HUES64 (cell line): ENCODE measurements at regions not wholly inside any gene's neighbourhood (a gene's known extent, or its start where the extent isn't known, plus 50 kb on each side); places are given as distances from the start of the nearest gene placed in this dataset.

Source experiments
- H3K27ac ChIP-seq: 2 replicates; pipeline ENCODE4 v1.7.0; 2013; ENCODE audit warnings: low read depth, low read length, inconsistent platforms
- H3K27me3 ChIP-seq: 2 replicates; pipeline ENCODE4 v1.6.1; 2013; ENCODE audit warnings: mild to moderate bottlenecking, low read length; ENCODE audit not compliant: insufficient read depth
- H3K36me3 ChIP-seq: 2 replicates; pipeline ENCODE4 v1.6.1; 2013; ENCODE audit warnings: mild to moderate bottlenecking, low read length; ENCODE audit not compliant: insufficient read depth
- H3K4me1 ChIP-seq: 2 replicates; pipeline ENCODE4 v1.6.1; 2013; ENCODE audit warnings: mild to moderate bottlenecking, low read length, moderate library complexity; ENCODE audit not compliant: insufficient read depth
- H3K4me3 ChIP-seq: 2 replicates; pipeline ENCODE4 v1.5.1; 2013; ENCODE audit warnings: mild to moderate bottlenecking, low read length, moderate library complexity
- H3K9ac ChIP-seq: 2 replicates; pipeline ENCODE4 v1.6.1; 2013; ENCODE audit warnings: mild to moderate bottlenecking, low read depth, low read length
- H3K9me3 ChIP-seq: 2 replicates; pipeline ENCODE4 v1.6.1; 2013; ENCODE audit warnings: low read depth, low read length; ENCODE audit not compliant: insufficient read depth
- WGBS: fragments of 150-250, 120-280 bp; methylation state at CpG from one replicate; pipeline ENCODE4 v1.1.7; 2013; ENCODE audit warnings: missing lambda C conversion rate; 5-methylcytosine and 5-hydroxymethylcytosine counted together

GRCh38 chr5:155342956-155343355 is 329.4 kb downstream of the KIF4B start:
- Histone ChIP-seq H3K27ac (no peak overlapping the region), H3K27me3 (no peaks in the 10 kb centered on the region), H3K4me1 (no peaks in the 10 kb centered on the region), H3K36me3 (no peaks in the 10 kb centered on the region), H3K9ac (no peak overlapping the region), H3K4me3 (no peak overlapping the region), H3K9me3 (no peaks in the 10 kb centered on the region)
- WGBS = 83% methylated on average over 2 of the region's 2 CpGs

- no peak overlapping the region for H3K27ac ChIP-seq
- no peak overlapping the region for H3K4me3 ChIP-seq
- no peaks in the 10 kb centered on the region for H3K27me3 ChIP-seq
- no peaks in the 10 kb centered on the region for H3K4me1 ChIP-seq
- no peaks in the 10 kb centered on the region for H3K36me3 ChIP-seq
- no peaks in the 10 kb centered on the region for H3K9me3 ChIP-seq
- 89% methylated on average over 1 of the region's 1 CpG for WGBS
- no peak overlapping the region for H3K9ac ChIP-seq
These were observed 329.9 kb downstream of the KIF4B start for GRCh38 chr5:155343468-155343867.

GRCh38 chr5:155353231-155353630 is 339.7 kb downstream of the KIF4B start:
- Histone ChIP-seq H3K27ac (no peak overlapping the region), H3K9ac (no peak overlapping the region), H3K4me1 (no peaks in the 10 kb centered on the region), H3K9me3 (peaks cover 8% of the 10 kb centered on the region), H3K4me3 (no peak overlapping the region), H3K36me3 (no peaks in the 10 kb centered on the region), H3K27me3 (no peaks in the 10 kb centered on the region)

- no peaks in the 10 kb centered on the region for H3K36me3 ChIP-seq
- 94% methylated on average over 4 of the region's 4 CpGs for WGBS
- no peaks in the 10 kb centered on the region for H3K4me1 ChIP-seq
- no peaks in the 10 kb centered on the region for H3K27me3 ChIP-seq
- no peak overlapping the region for H3K4me3 ChIP-seq
- H3K27ac ChIP-seq = no peak overlapping the region
- H3K9me3 ChIP-seq = no peaks in the 10 kb centered on the region
- H3K9ac ChIP-seq = no peak overlapping the region
These were observed 352.5 kb downstream of the KIF4B start for GRCh38 chr5:155366096-155366495.

DNA sequence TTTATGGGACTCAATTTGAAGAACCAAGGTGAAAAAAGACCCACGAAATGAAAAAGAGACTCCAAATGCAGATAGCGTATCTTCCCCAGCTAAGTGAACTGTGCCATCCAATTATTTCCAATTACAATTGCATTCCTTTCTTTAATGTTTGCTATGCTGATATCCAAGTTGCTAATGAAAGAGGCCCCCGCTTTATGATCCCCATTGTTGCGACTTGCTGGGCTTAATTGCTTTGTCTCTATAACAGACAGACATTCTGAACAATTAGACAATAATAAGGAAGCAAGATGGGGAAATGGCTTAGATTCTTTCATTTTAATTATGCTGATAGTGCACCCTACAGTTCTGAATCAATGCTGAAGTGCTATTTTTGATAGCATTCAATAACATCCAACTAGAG is 354.3 kb downstream of the KIF4B start:
- 94% methylated on average over 4 of the region's 4 CpGs for WGBS
- H3K4me3 ChIP-seq = no peak overlapping the region
- H3K27me3 ChIP-seq = no peaks in the 10 kb centered on the region
- no peaks in the 10 kb centered on the region for H3K36me3 ChIP-seq
- no peaks in the 10 kb centered on the region for H3K9me3 ChIP-seq
- no peaks in the 10 kb centered on the region for H3K4me1 ChIP-seq
- no peak overlapping the region for H3K9ac ChIP-seq
- no peak overlapping the region for H3K27ac ChIP-seq

DNA sequence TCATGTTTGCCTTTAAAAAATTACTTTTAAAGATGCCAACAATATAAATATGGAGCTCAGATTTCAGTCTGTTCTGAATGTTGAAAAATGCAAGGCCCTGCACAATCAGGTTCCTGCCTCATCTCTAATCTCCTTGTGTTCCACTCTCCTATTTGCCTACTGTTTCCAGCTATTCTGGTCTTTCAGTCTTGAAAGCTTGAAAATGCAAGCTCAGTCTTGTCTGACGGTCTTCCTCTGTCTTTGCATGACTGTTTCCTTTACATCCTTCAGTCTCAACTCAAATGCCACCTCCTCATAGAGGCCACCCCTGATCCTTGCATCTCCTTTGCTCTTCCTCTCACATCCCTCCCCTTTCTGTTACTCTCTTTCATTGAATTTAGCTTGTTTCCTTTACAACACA is 354.9 kb downstream of the KIF4B start:
- Histone ChIP-seq H3K4me1 (no peaks in the 10 kb centered on the region), H3K36me3 (no peaks in the 10 kb centered on the region), H3K9ac (no peak overlapping the region), H3K4me3 (no peak overlapping the region), H3K27me3 (no peaks in the 10 kb centered on the region), H3K27ac (no peak overlapping the region), H3K9me3 (no peaks in the 10 kb centered on the region)
- WGBS = 77% methylated on average over 1 of the region's 1 CpG

DNA sequence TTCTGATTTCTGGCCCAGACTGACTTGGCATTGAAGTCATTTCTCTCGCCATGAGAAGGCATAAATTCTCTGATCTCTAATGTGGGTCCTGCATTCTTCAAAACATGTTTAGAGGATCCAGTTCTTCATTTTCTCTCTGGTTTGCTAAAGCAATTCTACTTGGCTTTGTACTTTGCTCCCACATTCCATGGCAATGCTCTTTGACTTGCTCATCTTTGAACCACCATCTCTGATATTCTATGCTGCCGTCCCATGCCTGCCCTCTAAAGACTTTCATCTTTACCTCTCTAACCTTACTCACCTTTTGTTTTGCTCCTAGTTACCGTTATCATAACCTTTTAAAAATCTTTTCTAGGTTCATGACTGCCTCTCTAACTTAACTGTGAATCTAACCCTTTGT is 366.9 kb downstream of the KIF4B start:
- no peak overlapping the region for H3K27ac ChIP-seq
- no peaks in the 10 kb centered on the region for H3K27me3 ChIP-seq
- 93% methylated on average over 3 of the region's 3 CpGs for WGBS
- H3K36me3 ChIP-seq = no peaks in the 10 kb centered on the region
- peaks cover 4% of the 10 kb centered on the region; the same call in 1 of the 2 replicates for H3K4me1 ChIP-seq
- H3K9me3 ChIP-seq = peaks cover 4% of the 10 kb centered on the region; the same call in 1 of the 2 replicates
- no peak overlapping the region for H3K4me3 ChIP-seq
- no peak overlapping the region for H3K9ac ChIP-seq

DNA sequence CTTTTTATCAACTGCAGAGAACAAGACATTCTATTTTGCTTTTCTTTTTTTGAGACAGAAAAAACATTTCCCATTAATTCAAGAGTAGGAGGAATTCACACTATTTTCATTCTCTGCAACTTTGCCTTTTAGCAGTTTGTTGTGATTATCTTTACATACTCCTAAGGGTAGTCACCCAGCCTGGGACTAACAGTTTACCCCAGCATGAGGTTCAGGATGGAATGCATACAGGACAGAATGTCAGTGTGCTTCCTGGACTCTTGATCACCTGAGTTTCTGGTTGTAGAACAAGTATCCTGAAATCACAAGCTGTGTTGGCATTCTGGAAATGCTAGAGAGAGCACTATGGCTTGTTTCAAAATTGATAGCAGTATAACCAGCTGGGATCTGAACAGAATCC is 368.1 kb downstream of the KIF4B start:
- no peak overlapping the region for H3K9ac ChIP-seq
- no peak overlapping the region for H3K4me3 ChIP-seq
- peaks cover 4% of the 10 kb centered on the region; the same call in 1 of the 2 replicates for H3K4me1 ChIP-seq
- H3K27me3 ChIP-seq = no peaks in the 10 kb centered on the region
- H3K9me3 ChIP-seq = peaks cover 4% of the 10 kb centered on the region; the same call in 1 of the 2 replicates
- no peak overlapping the region for H3K27ac ChIP-seq
- no peaks in the 10 kb centered on the region for H3K36me3 ChIP-seq

DNA sequence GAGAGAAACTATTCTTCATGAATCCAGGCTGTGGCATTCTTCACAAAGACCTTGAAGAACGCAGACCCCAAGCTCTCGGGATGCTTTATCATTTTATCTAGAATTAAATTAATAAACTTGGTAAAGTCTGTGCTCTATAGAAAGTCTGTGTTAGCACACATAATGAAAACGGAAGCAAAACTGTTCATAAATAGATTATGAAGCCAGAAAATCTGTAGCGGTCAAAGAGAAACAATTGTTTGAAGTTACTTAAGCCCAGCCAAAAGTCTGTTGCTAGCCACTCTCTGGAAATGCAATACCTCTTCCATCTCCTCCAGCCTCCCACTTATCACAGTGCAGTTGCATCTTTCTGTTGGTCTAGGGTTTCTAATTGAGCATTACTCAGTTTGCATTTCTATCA is 375.9 kb downstream of the KIF4B start:
- WGBS = 96% methylated on average over 2 of the region's 4 CpGs
- no peak overlapping the region for H3K4me3 ChIP-seq
- no peak overlapping the region for H3K9ac ChIP-seq
- peaks cover under 1% of the 10 kb centered on the region; the same call in 1 of the 2 replicates for H3K9me3 ChIP-seq
- H3K27me3 ChIP-seq = no peaks in the 10 kb centered on the region
- H3K27ac ChIP-seq = no peak overlapping the region
- no peaks in the 10 kb centered on the region for H3K4me1 ChIP-seq
- H3K36me3 ChIP-seq = no peaks in the 10 kb centered on the region

DNA sequence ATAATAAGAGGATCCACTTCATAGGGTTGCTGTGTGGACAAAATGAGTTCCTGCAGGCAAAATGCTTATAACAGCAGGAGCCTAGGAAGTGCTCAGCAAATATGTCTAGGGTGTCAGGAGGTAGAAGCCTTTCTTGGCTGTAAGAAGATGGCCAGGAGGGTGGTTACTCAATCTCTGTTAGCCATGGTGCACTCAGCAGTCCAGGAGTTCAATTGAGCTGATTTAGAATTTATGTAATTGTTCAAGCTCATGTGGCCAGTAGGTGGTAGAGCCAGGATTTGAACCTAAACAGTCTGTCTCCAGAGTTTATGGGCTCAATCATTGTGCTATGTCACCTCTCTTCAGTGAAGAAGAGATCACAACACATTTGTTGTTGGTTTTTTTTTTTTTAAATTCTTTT is 381.2 kb downstream of the KIF4B start:
- Histone ChIP-seq H3K4me1 (no peaks in the 10 kb centered on the region), H3K4me3 (no peak overlapping the region), H3K27me3 (no peaks in the 10 kb centered on the region), H3K9me3 (no peaks in the 10 kb centered on the region), H3K27ac (no peak overlapping the region), H3K9ac (no peak overlapping the region), H3K36me3 (no peaks in the 10 kb centered on the region)

DNA sequence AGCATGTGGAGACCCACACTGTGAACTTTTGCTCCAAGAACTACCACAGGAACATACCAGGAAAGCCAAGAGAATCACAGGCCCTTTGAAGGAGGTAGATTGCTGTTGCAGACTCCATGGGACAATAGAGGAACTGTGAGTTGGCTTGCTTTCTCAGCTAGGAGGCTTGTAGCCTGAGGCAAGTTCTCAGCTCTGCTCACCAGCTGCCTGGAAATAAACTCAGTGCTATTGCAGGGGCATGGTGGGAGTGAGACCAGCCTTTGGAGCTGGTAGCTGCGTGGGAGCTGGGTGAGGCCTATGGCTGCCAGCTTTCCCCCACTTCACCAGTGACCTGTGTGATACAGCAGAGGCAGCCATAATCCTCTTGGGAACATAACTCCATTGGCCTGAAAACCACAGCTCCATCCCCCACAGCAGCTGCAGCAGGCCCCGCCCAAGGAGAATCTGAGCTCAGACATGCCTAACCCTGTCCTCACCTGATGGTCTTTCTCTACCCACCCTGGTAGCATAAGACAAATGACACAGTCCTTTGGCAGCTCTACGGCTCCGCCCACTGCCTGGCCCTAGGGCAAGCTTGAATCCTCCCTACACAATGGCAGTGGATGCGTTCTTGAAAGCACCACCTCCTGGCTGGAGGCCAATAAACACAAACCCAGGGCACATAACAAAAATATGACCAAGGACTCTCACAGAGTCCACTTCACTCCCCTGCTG is 389.5 kb downstream of the KIF4B start:
- Histone ChIP-seq H3K4me3 (no peak overlapping the region), H3K9ac (no peak overlapping the region), H3K36me3 (no peaks in the 10 kb centered on the region), H3K27me3 (no peaks in the 10 kb centered on the region), H3K9me3 (peaks cover 4% of the 10 kb centered on the region; the same call in 1 of the 2 replicates), H3K4me1 (no peaks in the 10 kb centered on the region), H3K27ac (no peak overlapping the region)
- 82% methylated on average over 5 of the region's 5 CpGs for WGBS

- Histone ChIP-seq H3K9ac (no peak overlapping the region), H3K36me3 (no peaks in the 10 kb centered on the region), H3K27me3 (no peaks in the 10 kb centered on the region), H3K4me3 (no peak overlapping the region), H3K27ac (no peak overlapping the region), H3K9me3 (peaks cover 4% of the 10 kb centered on the region; the same call in 1 of the 2 replicates), H3K4me1 (no peaks in the 10 kb centered on the region)
- WGBS = 100% methylated on average over 4 of the region's 4 CpGs
These were observed 393.3 kb downstream of the KIF4B start for GRCh38 chr5:155406815-155407214.
